IMR-90 (cell line): ENCODE measurements at regions not wholly inside any gene's neighbourhood (a gene's known extent, or its start where the extent isn't known, plus 50 kb on each side); places are given as distances from the start of the nearest gene placed in this dataset.
A peak's percentile ranks its signal among the peaks of the same experiment; 100 is the strongest.

Experiments used
- ATAC-seq: fragments of 200-7000 bp; cut with Tn5 transposase; 2 replicates; pipeline ENCODE4 v1.9.1; 2020; ENCODE audit warnings: low read depth, mild to moderate bottlenecking, moderate library complexity
- BruUV-seq: library from RNA; stranded (reverse); fragments of 400-500 nt; replicated peaks from 2 replicates; lab custom pipeline; 2021; lab: Mats Ljungman, UMichigan
- CTCF ChIA-PET: fragments of 300-600 bp; formaldehyde crosslinking; extraction: SDS; loops from one replicate; lab custom pipeline; 2021; ENCODE audit warnings: antibody characterized with exemption; lab: Yijun Ruan, JAX
- POLR2A ChIA-PET: fragments of 300-600 bp; sonication (Branson Sonifier 250); formaldehyde crosslinking; loops from one replicate; lab custom pipeline; 2022; ENCODE audit warnings: antibody characterized with exemption; ENCODE audit not compliant: unreplicated experiment; lab: Charles Lee
- DNase-seq: peaks from one replicate; pipeline ENCODE4 v3.0.0; 2013
- H2AFZ ChIP-seq: replicated peaks from 2 replicates; pipeline ENCODE3; 2013; ENCODE audit warnings: low read length, mild to moderate bottlenecking; ENCODE audit not compliant: poor library complexity
- H2AK5ac ChIP-seq: 2 replicates; pipeline ENCODE4 v1.6.1; 2013; ENCODE audit warnings: low read depth, low read length, inconsistent platforms
- H2AK9ac ChIP-seq: replicated peaks from 2 replicates; pipeline ENCODE3; 2013; ENCODE audit warnings: mild to moderate bottlenecking, low read depth, low read length, moderate library complexity; ENCODE audit not compliant: poor library complexity
- H2BK120ac ChIP-seq: 2 replicates; pipeline ENCODE4 v1.6.1; 2013; ENCODE audit warnings: low read depth, low read length, inconsistent platforms
- H2BK15ac ChIP-seq: 3 replicates; pipeline ENCODE4 v1.6.1; 2013; ENCODE audit warnings: low read depth, low read length, inconsistent platforms
- H2BK20ac ChIP-seq: 2 replicates; pipeline ENCODE4 v1.6.1; 2013; ENCODE audit warnings: low read depth, mild to moderate bottlenecking, inconsistent platforms, low read length, moderate library complexity
- H2BK5ac ChIP-seq: 2 replicates; pipeline ENCODE4 v1.6.1; 2013; ENCODE audit warnings: mild to moderate bottlenecking, low read depth, low read length, inconsistent platforms; ENCODE audit not compliant: poor library complexity, severe bottlenecking
- H3K14ac ChIP-seq: replicated peaks from 2 replicates; pipeline ENCODE4 v1.6.1; 2013; ENCODE audit warnings: low read depth, low read length, inconsistent platforms
- H3K18ac ChIP-seq: 2 replicates; pipeline ENCODE4 v1.6.1; 2013; ENCODE audit warnings: low read depth, low read length, control low read depth
- H3K23ac ChIP-seq: 2 replicates; pipeline ENCODE4 v1.6.1; 2013; ENCODE audit warnings: low read depth, low read length, inconsistent platforms
- H3K27ac ChIP-seq: 2 replicates; pipeline ENCODE4 v1.5.1; 2013; ENCODE audit warnings: mild to moderate bottlenecking, control low read depth, low read length; ENCODE audit not compliant: insufficient read depth
- H3K27me3 ChIP-seq: 2 replicates; pipeline ENCODE4 v1.6.1; 2013; ENCODE audit warnings: low read length; ENCODE audit not compliant: control insufficient read depth, insufficient read depth
- H3K36me3 ChIP-seq: 2 replicates; pipeline ENCODE4 v1.6.1; 2013; ENCODE audit warnings: low read length, mixed read lengths; ENCODE audit not compliant: control insufficient read depth, insufficient read depth
- H3K4ac ChIP-seq: 2 replicates; pipeline ENCODE4 v1.6.1; 2013; ENCODE audit warnings: low read depth, low read length, inconsistent platforms
- H3K4me1 ChIP-seq: 2 replicates; pipeline ENCODE4 v1.6.1; 2013; ENCODE audit warnings: low read length, mixed read lengths; ENCODE audit not compliant: control insufficient read depth, insufficient read depth
- H3K4me2 ChIP-seq: 2 replicates; pipeline ENCODE4 v1.6.1; 2013; ENCODE audit warnings: low read depth, mild to moderate bottlenecking, control low read depth, low read length, moderate library complexity
- H3K4me3 ChIP-seq: 2 replicates; pipeline ENCODE4 v1.5.1; 2013; ENCODE audit warnings: low read depth, mild to moderate bottlenecking, control low read depth, low read length, moderate library complexity; ENCODE audit not compliant: insufficient read depth
- H3K56ac ChIP-seq: 2 replicates; pipeline ENCODE4 v1.6.1; 2013; ENCODE audit warnings: low read length, inconsistent platforms; ENCODE audit not compliant: insufficient read depth; ENCODE audit errors: extremely low read depth
- H3K79me1 ChIP-seq, 2 experiments: 2 replicates each; pipeline ENCODE4 v1.6.1; 2013; ENCODE audit warnings: low read length in 2 of 2, inconsistent platforms in 1 of 2, low read depth in 1 of 2
- H3K9ac ChIP-seq: 2 replicates; pipeline ENCODE4 v1.6.1; 2013; ENCODE audit warnings: low read depth, low read length, control low read depth
- H3K9me1 ChIP-seq: 2 replicates; pipeline ENCODE4 v1.6.1; 2013; ENCODE audit warnings: low read length, inconsistent platforms; ENCODE audit not compliant: insufficient read depth
- H3K9me3 ChIP-seq: 2 replicates; pipeline ENCODE4 v1.6.1; 2013; ENCODE audit warnings: low read length; ENCODE audit not compliant: control insufficient read depth, insufficient read depth
- H4K20me1 ChIP-seq: 2 replicates; pipeline ENCODE4 v1.6.1; 2013; ENCODE audit warnings: low read length, inconsistent platforms; ENCODE audit not compliant: insufficient read depth
- H4K5ac ChIP-seq: 2 replicates; pipeline ENCODE4 v1.6.1; 2013; ENCODE audit warnings: mild to moderate bottlenecking, low read depth, low read length, control low read depth
- H4K8ac ChIP-seq, 2 experiments: 2 replicates each; pipeline ENCODE4 v1.6.1; 2013; ENCODE audit warnings: low read depth in 2 of 2, low read length in 2 of 2, control low read depth in 1 of 2, inconsistent platforms in 1 of 2
- H4K91ac ChIP-seq: 2 replicates; pipeline ENCODE4 v1.6.1; 2013; ENCODE audit warnings: low read depth, low read length, inconsistent platforms; ENCODE audit not compliant: insufficient read depth
- BHLHE40 ChIP-seq: fragments of 150-350 bp; IDR thresholded peaks from 2 replicates; pipeline ENCODE4 v1.6.1; 2016; ENCODE audit warnings: mild to moderate bottlenecking, low read depth, low read length
- CEBPB ChIP-seq: IDR thresholded peaks from 2 replicates; pipeline ENCODE4 v1.6.1; 2012; ENCODE audit warnings: low read depth, low read length, improper control_type of control experiment
- CHD1 ChIP-seq: IDR thresholded peaks from 2 replicates; pipeline ENCODE4 v1.6.1; 2012; ENCODE audit warnings: low read depth, low read length, improper control_type of control experiment
- FOS ChIP-seq: fragments of 150-350 bp; IDR thresholded peaks from 2 replicates; pipeline ENCODE4 v1.6.1; 2016; ENCODE audit warnings: low read depth, low read length
- MAFK ChIP-seq: IDR thresholded peaks from 2 replicates; pipeline ENCODE4 v1.6.1; 2012; ENCODE audit warnings: low read depth, low read length, improper control_type of control experiment
- MAZ ChIP-seq: IDR thresholded peaks from 2 replicates; pipeline ENCODE4 v1.6.1; 2012; ENCODE audit warnings: low read depth, mild to moderate bottlenecking, low read length, improper control_type of control experiment, moderate library complexity, borderline replicate concordance
- MXI1 ChIP-seq: IDR thresholded peaks from 2 replicates; pipeline ENCODE4 v1.6.1; 2012; ENCODE audit warnings: low read depth, mild to moderate bottlenecking, low read length, moderate library complexity, borderline replicate concordance
- NFE2L2 ChIP-seq: fragments of 150-350 bp; IDR thresholded peaks from 2 replicates; pipeline ENCODE4 v1.6.1; 2016; ENCODE audit warnings: low read depth, mild to moderate bottlenecking, low read length
- POLR2A ChIP-seq: IDR thresholded peaks from 2 replicates; pipeline ENCODE4 v1.6.1; 2012; ENCODE audit warnings: mild to moderate bottlenecking, low read depth, low read length
- RAD21 ChIP-seq: IDR thresholded peaks from 2 replicates; pipeline ENCODE4 v1.6.1; 2012; ENCODE audit warnings: low read length, improper control_type of control experiment
- RFX5 ChIP-seq: IDR thresholded peaks from 2 replicates; pipeline ENCODE4 v1.8.0; 2012; ENCODE audit warnings: low read depth, mild to moderate bottlenecking, low read length, moderate library complexity
- WGBS, 2 experiments: methylation state at CpG; one replicate each; pipeline versions ENCODE4 v1.1.5 to v1.1.7; 2013; ENCODE audit warnings: missing lambda C conversion rate in 2 of 2; ENCODE audit not compliant: insufficient read length in 1 of 2; ENCODE audit errors: extremely low coverage in 2 of 2; 5-methylcytosine and 5-hydroxymethylcytosine counted together
- dilution Hi-C: fragments of 300-500 bp; cut with HindIII; formaldehyde crosslinking; loops from one replicate; pipeline ENCODE4 v1.14.3; 2018; ENCODE audit warnings: low sequenced_read_pairs; ENCODE audit not compliant: unreplicated experiment
- in situ Hi-C: fragments of 300-500 bp; cut with MboI; formaldehyde crosslinking; loops from 3 replicates; pipeline ENCODE4 v1.14.3; 2019; ENCODE audit warnings: low sequenced_read_pairs, inconsistent platforms, mixed read lengths
- intact Hi-C: fragments of 100-400 bp; cut with micrococcal nuclease; formaldehyde crosslinking; loops from 2 replicates; pipeline ENCODE4 v1.10.0; 2022
- TF ChIP-seq, protein P1 (sequence below): fragments of 150-350 bp; IDR thresholded peaks from 2 replicates; pipeline ENCODE4 v1.6.1; 2016; ENCODE audit warnings: low read depth, mild to moderate bottlenecking, low read length, moderate library complexity, borderline replicate concordance
- TF ChIP-seq, protein P2 (sequence below): fragments of 150-350 bp; IDR thresholded peaks from 2 replicates; pipeline ENCODE4 v1.6.1; 2017; ENCODE audit warnings: mild to moderate bottlenecking, antibody characterized with exemption, low read length, low read depth

- Histone ChIP-seq H4K91ac (no peak overlapping the region), H3K4ac (no peak overlapping the region), H3K14ac (no peak overlapping the region), H3K18ac (no peak overlapping the region), H2AK9ac (no peak overlapping the region), H2BK120ac (no peak overlapping the region), H3K36me3 (no peaks in the 10 kb centered on the region), H3K4me1 (peaks cover 3% of the 10 kb centered on the region; the same call in 1 of the 2 replicates), H3K79me1 (no peaks in the 10 kb centered on the region), H3K27me3 (peaks cover 6% of the 10 kb centered on the region), H3K9me1 (no peaks in the 10 kb centered on the region), H2AK5ac (no peak overlapping the region), H2BK5ac (no peak overlapping the region), H4K5ac (no peak overlapping the region), H4K20me1 (no peaks in the 10 kb centered on the region), H3K56ac (no peak overlapping the region), H3K4me3 (no peak overlapping the region), H3K9me3 (no peaks in the 10 kb centered on the region), H4K8ac (no peak overlapping the region), H3K23ac (no peak overlapping the region), H2AFZ (no peak overlapping the region), H3K4me2 (no peak overlapping the region), H3K9ac (no peak overlapping the region), H3K27ac (no peak overlapping the region), H2BK15ac (no peak overlapping the region), H2BK20ac (no peak overlapping the region)
- no TSS peak for BruUV-seq
- in situ Hi-C loops = no loop called here
- WGBS, 2 experiments = no CpG with 5 or more reads among the region's 2 CpGs
- ATAC-seq (no peak), DNase-seq (peak; percentile 47)
- POLR2A ChIA-PET = no interaction called here
- intact Hi-C loops = no loop called here
- TF ChIP-seq FOS = no peak
- no peak for TF ChIP-seq BHLHE40
- no peak for TF ChIP-seq CEBPB
- no peak for TF ChIP-seq NFE2L2
- TF ChIP-seq POLR2A = no peak
- no peak for TF ChIP-seq MXI1
- TF ChIP-seq MAFK = no peak
- no peak for TF ChIP-seq RAD21
- TF ChIP-seq, protein P1, sequence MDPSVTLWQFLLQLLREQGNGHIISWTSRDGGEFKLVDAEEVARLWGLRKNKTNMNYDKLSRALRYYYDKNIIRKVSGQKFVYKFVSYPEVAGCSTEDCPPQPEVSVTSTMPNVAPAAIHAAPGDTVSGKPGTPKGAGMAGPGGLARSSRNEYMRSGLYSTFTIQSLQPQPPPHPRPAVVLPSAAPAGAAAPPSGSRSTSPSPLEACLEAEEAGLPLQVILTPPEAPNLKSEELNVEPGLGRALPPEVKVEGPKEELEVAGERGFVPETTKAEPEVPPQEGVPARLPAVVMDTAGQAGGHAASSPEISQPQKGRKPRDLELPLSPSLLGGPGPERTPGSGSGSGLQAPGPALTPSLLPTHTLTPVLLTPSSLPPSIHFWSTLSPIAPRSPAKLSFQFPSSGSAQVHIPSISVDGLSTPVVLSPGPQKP = no peak
- no peak for TF ChIP-seq CHD1
- TF ChIP-seq MAZ = no peak
- TF ChIP-seq RFX5 = no peak
- TF ChIP-seq, protein P2, sequence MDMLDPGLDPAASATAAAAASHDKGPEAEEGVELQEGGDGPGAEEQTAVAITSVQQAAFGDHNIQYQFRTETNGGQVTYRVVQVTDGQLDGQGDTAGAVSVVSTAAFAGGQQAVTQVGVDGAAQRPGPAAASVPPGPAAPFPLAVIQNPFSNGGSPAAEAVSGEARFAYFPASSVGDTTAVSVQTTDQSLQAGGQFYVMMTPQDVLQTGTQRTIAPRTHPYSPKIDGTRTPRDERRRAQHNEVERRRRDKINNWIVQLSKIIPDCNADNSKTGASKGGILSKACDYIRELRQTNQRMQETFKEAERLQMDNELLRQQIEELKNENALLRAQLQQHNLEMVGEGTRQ = no peak
- CTCF ChIA-PET = no interaction called here
- dilution Hi-C loops = no loop called here
Measured at GRCh38 chr5:74209571-74209970, 431.0 kb downstream of the ENC1 start.
